ENCODE measurements at regions not wholly inside any gene's neighbourhood (a gene's known extent, or its start where the extent isn't known, plus 50 kb on each side); places are given as distances from the start of the nearest gene placed in this dataset.

DNA sequence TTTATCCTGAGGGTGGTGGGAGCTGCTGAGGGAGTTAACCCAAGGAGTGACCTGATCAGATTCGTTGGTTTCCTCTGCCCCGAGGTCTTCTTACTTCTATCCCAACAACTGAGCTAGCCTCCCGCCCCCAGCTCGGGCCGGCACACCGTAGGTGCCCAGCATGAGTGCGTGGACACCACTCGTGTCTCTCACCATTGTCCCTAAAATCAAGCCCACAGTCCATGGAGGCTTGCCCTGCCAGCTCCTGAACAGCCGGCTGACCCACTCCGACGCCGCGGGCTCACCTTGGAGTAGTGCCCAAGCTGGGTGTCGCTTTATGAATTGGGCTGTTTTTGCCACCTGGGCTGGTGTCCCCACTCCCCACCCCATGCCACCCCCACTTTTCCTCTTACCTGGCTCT, 59.0 kb upstream of the CCDC167 start:
- TF ChIP-seq POLR2A (IDR thresholded peaks at IDR 0.05) (no peak), CTCF (IDR thresholded peaks at IDR 0.05) (no peak)
